PC-3 (cell line): ENCODE measurements at regions not wholly inside any gene's neighbourhood (a gene's known extent, or its start where the extent isn't known, plus 50 kb on each side); places are given as distances from the start of the nearest gene placed in this dataset.

Experiments
- CTCF ChIP-seq: fragments of 300-600 bp; sonication (generic); conservative IDR thresholded peaks from 2 replicates; pipeline ENCODE4 v1.5.1; 2017; ENCODE audit warnings: antibody characterized with exemption, low read depth, mild to moderate bottlenecking, low read length
- EZH2 ChIP-seq: fragments of 300-600 bp; sonication (generic); IDR thresholded peaks from one replicate; pipeline ENCODE4 v1.6.1; 2017; ENCODE audit warnings: antibody characterized with exemption, mild to moderate bottlenecking, low read length; ENCODE audit not compliant: unreplicated experiment
- EZH2phosphoT487 ChIP-seq: fragments of 300-600 bp; sonication (generic); IDR thresholded peaks from 2 replicates; pipeline ENCODE4 v1.6.1; 2018; ENCODE audit warnings: mild to moderate bottlenecking, antibody characterized with exemption, low read length, borderline replicate concordance

- TF ChIP-seq CTCF: no peak
- no peak for TF ChIP-seq EZH2
- no peak for TF ChIP-seq EZH2phosphoT487
Observed at GRCh38 chr13:53560556-53560955, 531.9 kb downstream of the OLFM4 start.
